Esophagus muscularis mucosa (tissue), 4 donors: ENCODE measurements at regions not wholly inside any gene's neighbourhood (a gene's known extent, or its start where the extent isn't known, plus 50 kb on each side); places are given as distances from the start of the nearest gene placed in this dataset.

Source experiments
- CTCF ChIP-seq, 3 experiments: fragments of 200-600 bp in 2 of 3; fragments of 450-650 bp in 1 of 3; sonication (generic) in 2 of 3; IDR thresholded peaks; one replicate each; pipeline ENCODE4 v1.5.1; 2017 to 2019; ENCODE audit warnings: antibody characterized with exemption in 3 of 3, mild to moderate bottlenecking in 2 of 3, moderate library complexity in 1 of 3
- EP300 ChIP-seq: sonication (generic); formaldehyde crosslinking; IDR thresholded peaks from one replicate; pipeline ENCODE4 v1.6.1; 2017; ENCODE audit warnings: antibody characterized with exemption
- POLR2A ChIP-seq: fragments of 450-650 bp; IDR thresholded peaks from one replicate; pipeline ENCODE4 v1.6.1; 2017; ENCODE audit warnings: antibody characterized with exemption, moderate library complexity, mild to moderate bottlenecking, low read depth
- POLR2AphosphoS5 ChIP-seq, 2 donors: sonication (generic); formaldehyde crosslinking; IDR thresholded peaks; one replicate each; pipeline ENCODE4 v1.6.1; 2017; ENCODE audit warnings: antibody characterized with exemption in 2 of 2

DNA sequence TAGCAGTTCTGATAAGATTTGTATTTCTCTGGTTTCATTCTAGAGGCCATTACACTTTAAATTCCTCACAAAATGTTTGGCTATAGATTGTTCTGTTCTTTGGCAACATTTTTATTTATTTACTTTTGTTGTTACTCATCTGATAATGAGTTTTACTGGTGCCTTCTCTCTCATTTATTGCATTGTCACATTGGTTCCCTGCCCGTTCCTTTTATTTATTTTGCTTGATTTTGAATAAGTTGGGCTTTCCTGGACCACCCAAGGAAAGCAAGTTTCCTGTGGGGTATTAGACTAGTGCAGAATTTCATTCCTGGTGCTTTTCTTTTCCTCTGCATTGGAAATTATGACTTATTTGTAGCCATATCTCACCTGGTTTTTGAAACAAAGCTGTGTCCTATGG is 232.0 kb downstream of the SOCS6 start:
- no peak for TF ChIP-seq POLR2A
- no peak for TF ChIP-seq CTCF (IDR thresholded peaks at IDR 0.05)
- no peak for TF ChIP-seq POLR2AphosphoS5 (IDR thresholded peaks at IDR 0.05)
- TF ChIP-seq EP300 = no peak
